ENCODE measurements at regions not wholly inside any gene's neighbourhood (a gene's known extent, or its start where the extent isn't known, plus 50 kb on each side); places are given as distances from the start of the nearest gene placed in this dataset.

DNA sequence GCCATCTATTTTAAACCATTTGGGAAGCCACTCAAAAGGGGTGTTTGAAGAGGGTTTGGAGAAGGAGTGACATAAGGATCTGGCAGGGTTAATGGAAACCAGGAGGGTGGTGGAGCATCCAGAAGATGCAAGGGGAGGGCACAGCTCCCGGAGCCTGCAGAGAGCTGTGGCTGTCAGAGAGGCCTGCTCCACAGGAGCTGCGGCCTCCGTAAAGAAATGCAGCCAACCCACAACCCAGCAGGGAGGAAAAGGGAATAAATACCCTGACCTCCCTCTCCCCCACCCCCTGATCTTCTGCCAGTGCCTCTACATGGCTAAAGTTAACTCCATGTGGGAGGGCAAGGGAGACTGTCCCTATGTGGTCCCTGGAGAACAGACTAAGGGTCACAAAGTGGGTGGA lies 567.1 kb upstream of the POU3F3 start:
- H3K9me3 ChIP-seq (ENCODE audit: control insufficient read depth in 2 of 3, low read length in 3 of 3) = no peaks in the 10 kb centered on the region
- H3K27ac ChIP-seq (ENCODE audit: low read depth, low read length) = no peak overlapping the region
- Mint-ChIP-seq H3K36me3 (no peaks in the 10 kb centered on the region), H3K27ac (no peak overlapping the region), H3K9me3 (peaks cover 0 to 5% (median 0%) of the 10 kb centered on the region in 11 donors), H3K27me3 (peaks cover 0 to 15% (median 5%) of the 10 kb centered on the region in 5 donors), H3K4me1 (peaks cover 0 to 1% (median 0%) of the 10 kb centered on the region in 7 donors), H3K4me3 (no peak overlapping the region)
- H3K4me3 ChIP-seq (ENCODE audit: low read length) = no peak overlapping the region
- intact Hi-C loops (cut with micrococcal nuclease) = no loop called here
- H3K27me3 ChIP-seq (ENCODE audit: control insufficient read depth in 2 of 2, insufficient read depth in 2 of 2, low read length in 2 of 2) = no peaks in the 10 kb centered on the region
- no peaks in the 10 kb centered on the region for H3K36me3 ChIP-seq (ENCODE audit: control insufficient read depth in 2 of 3, insufficient read depth in 3 of 3, low read length in 3 of 3)
- ChIA-PET CTCF (no interaction called here), POLR2A (no interaction called here)
- ATAC-seq (no peak), DNase-seq (no peak)
- no peaks in the 10 kb centered on the region for H3K4me1 ChIP-seq (ENCODE audit: control insufficient read depth in 2 of 2, insufficient read depth in 2 of 2, low read length in 2 of 2)

DNA sequence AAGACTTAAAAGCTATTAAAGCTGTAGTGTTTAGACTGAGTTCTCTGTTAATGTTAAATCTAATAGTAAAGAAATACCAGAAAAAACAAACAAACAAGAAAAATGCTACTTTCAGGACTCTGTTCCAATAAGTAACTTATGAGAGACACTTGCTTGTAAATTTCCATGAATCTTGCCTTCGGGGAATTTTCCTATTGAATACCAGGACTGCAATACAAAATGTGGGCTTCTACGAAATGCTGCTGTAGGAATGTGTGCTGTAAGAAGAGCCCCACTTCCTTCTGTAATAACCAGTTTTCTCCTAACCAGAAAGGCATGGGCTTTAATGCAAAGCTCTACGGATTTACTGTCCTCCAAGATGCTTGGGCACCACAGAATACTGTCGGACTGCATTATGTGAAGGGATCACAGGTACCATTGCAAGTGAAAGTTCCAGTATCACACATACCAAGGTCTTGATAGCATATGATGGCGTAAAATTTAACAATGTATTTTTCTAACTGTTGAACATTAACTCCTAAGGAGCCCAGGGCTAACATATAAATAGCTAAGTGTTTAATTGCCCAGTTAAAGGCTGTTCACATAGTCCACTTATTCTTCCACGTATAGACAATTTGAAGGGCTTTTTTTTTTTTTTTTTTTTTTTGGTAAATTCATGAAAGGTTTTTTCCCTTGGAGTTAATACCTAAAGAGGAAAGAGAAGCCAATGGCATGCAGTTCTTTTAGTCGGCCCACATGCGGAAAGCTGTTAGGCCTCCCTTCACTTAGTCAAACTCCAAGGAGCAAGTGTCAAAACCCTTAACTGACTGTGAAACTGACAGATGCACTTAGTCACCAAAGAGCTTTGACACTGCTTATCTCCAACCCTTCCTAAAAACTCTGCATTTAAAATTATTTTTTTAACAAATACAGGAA lies 564.0 kb upstream of the POU3F3 start:
- POLR2A ChIA-PET = no interaction called here
- H3K4me1 ChIP-seq (ENCODE audit: control insufficient read depth in 2 of 2, insufficient read depth in 2 of 2, low read length in 2 of 2) = no peaks in the 10 kb centered on the region
- no peaks in the 10 kb centered on the region for H3K4me1 Mint-ChIP-seq
- peaks cover 0 to 10% (median 0%) of the 10 kb centered on the region in 5 donors for H3K27me3 Mint-ChIP-seq
- no peaks in the 10 kb centered on the region for H3K36me3 Mint-ChIP-seq
- H3K9me3 Mint-ChIP-seq = peaks cover 0 to 9% (median 0%) of the 10 kb centered on the region in 11 donors
- CTCF ChIA-PET = no interaction called here
- no peaks in the 10 kb centered on the region for H3K9me3 ChIP-seq (ENCODE audit: control insufficient read depth in 2 of 3, low read length in 3 of 3)
- DNase-seq (no peak), ATAC-seq (no peak)
- intact Hi-C loops (cut with micrococcal nuclease) = no loop called here
- no peak overlapping the region for H3K27ac Mint-ChIP-seq
- no peaks in the 10 kb centered on the region for H3K27me3 ChIP-seq (ENCODE audit: control insufficient read depth in 2 of 2, insufficient read depth in 2 of 2, low read length in 2 of 2)
- H3K27ac ChIP-seq (ENCODE audit: low read depth, low read length) = no peak overlapping the region
- no peak overlapping the region for H3K4me3 Mint-ChIP-seq
- no peaks in the 10 kb centered on the region for H3K36me3 ChIP-seq (ENCODE audit: control insufficient read depth in 2 of 3, insufficient read depth in 3 of 3, low read length in 3 of 3)
- no peak overlapping the region for H3K4me3 ChIP-seq (ENCODE audit: low read length)

DNA sequence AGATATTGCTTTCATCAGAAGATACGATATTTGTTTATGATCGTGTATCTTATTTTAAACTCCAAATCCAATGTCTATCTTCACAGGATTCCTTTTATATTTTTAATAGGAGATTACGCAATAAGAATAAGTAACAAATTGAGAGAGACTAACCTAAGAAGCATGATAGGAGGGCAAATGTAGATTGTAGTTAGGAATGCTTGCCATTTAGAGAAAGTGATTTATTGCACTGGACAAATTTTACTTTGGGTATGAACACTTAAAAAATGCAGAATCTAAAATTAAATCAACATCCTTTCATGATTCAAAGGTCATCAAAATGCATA lies 563.4 kb upstream of the POU3F3 start:
- Histone ChIP-seq H3K27ac (ENCODE audit: low read depth, low read length) (no peak overlapping the region), H3K27me3 (ENCODE audit: control insufficient read depth in 2 of 2, insufficient read depth in 2 of 2, low read length in 2 of 2) (no peaks in the 10 kb centered on the region), H3K36me3 (ENCODE audit: control insufficient read depth in 2 of 3, insufficient read depth in 3 of 3, low read length in 3 of 3) (no peaks in the 10 kb centered on the region), H3K4me1 (ENCODE audit: control insufficient read depth in 2 of 2, insufficient read depth in 2 of 2, low read length in 2 of 2) (no peaks in the 10 kb centered on the region), H3K4me3 (ENCODE audit: low read length) (no peak overlapping the region), H3K9me3 (ENCODE audit: control insufficient read depth in 2 of 3, low read length in 3 of 3) (no peaks in the 10 kb centered on the region)
- H3K9me3 Mint-ChIP-seq = peaks cover 0 to 10% (median 0%) of the 10 kb centered on the region in 11 donors
- DNase-seq (no peak), ATAC-seq (no peak)
- H3K27me3 Mint-ChIP-seq = peaks cover 0 to 10% (median 0%) of the 10 kb centered on the region in 5 donors
- H3K4me1 Mint-ChIP-seq = no peaks in the 10 kb centered on the region
- intact Hi-C loops (cut with micrococcal nuclease) = no loop called here
- ChIA-PET POLR2A (no interaction called here), CTCF (no interaction called here)
- no peak overlapping the region for H3K4me3 Mint-ChIP-seq
- H3K36me3 Mint-ChIP-seq = no peaks in the 10 kb centered on the region
- no peak overlapping the region for H3K27ac Mint-ChIP-seq

DNA sequence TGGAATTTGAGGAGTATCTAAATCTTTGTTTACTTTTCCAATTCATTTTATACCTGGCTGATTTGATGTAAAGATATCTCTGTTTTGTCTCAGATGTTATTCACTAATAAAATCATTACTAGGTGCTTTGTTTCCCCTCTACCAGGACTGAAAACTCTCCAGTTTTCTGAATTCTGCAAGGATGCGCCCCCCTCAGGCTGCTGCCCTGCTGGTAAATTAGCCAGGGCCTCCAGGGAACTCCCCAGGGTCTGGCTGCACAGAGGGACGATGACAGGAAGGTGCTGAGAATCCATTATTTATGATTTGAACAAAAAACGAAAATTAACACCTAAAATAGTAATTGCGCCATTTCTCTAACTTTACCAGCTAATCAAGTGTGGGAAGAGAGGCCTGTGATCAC lies 541.2 kb upstream of the POU3F3 start:
- intact Hi-C loops (cut with micrococcal nuclease) = no loop called here

DNA sequence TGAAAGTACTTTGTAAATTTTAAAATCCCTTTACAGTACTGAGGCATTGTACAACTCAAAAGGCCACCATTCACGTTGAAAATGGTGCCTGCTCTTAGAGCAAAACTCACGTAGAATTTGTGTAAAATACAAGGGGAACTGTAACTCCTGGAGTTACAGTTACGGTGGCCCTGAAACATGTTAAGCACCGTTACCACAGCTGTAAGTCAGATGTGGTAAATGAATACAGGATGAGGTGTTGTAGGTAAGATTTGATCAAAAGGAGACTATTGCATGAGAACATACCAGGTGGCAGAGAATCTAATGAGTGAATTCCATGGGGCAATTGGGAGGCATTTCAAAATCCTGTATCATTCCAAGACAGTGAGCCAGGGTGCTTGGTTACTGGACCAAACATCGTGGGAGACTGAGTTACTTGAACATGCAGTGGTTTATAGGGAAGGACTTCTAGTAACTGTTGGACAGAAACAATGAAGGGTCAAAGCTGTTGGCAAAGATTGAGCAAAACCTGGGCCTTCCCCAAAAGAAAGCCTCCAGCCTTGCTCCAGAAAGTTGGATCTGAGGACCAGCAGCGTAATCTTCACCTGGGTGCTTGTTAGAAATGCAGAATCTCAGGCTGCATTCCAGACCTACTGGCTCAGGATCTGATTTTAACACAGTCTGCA lies 535.8 kb upstream of the POU3F3 start:
- no peaks in the 10 kb centered on the region for H3K36me3 Mint-ChIP-seq
- H3K27me3 Mint-ChIP-seq = peaks cover 14 to 32% (median 16%) of the 10 kb centered on the region in 5 donors
- Histone ChIP-seq H3K4me3 (ENCODE audit: low read length) (no peak overlapping the region), H3K27me3 (ENCODE audit: control insufficient read depth in 2 of 2, insufficient read depth in 2 of 2, low read length in 2 of 2) (no peaks in the 10 kb centered on the region), H3K4me1 (ENCODE audit: control insufficient read depth in 2 of 2, insufficient read depth in 2 of 2, low read length in 2 of 2) (no peaks in the 10 kb centered on the region), H3K27ac (ENCODE audit: low read depth, low read length) (no peak overlapping the region), H3K9me3 (ENCODE audit: control insufficient read depth in 2 of 3, low read length in 3 of 3) (no peaks in the 10 kb centered on the region), H3K36me3 (ENCODE audit: control insufficient read depth in 2 of 3, insufficient read depth in 3 of 3, low read length in 3 of 3) (no peaks in the 10 kb centered on the region)
- no peak overlapping the region for H3K4me3 Mint-ChIP-seq
- DNase-seq (no peak), ATAC-seq (no peak)
- intact Hi-C loops (cut with micrococcal nuclease) = no loop called here
- H3K9me3 Mint-ChIP-seq = peaks cover 0 to 6% (median 0%) of the 10 kb centered on the region in 11 donors
- no peak overlapping the region for H3K27ac Mint-ChIP-seq
- no peaks in the 10 kb centered on the region for H3K4me1 Mint-ChIP-seq
- CTCF ChIA-PET = no interaction called here
- POLR2A ChIA-PET = no interaction called here

More for the DNA sequence above, 541.2 kb upstream of the POU3F3 start:
- H3K27ac Mint-ChIP-seq = no peak overlapping the region
- H3K36me3 Mint-ChIP-seq = no peaks in the 10 kb centered on the region
- Histone ChIP-seq H3K9me3 (ENCODE audit: control insufficient read depth in 2 of 3, low read length in 3 of 3) (no peaks in the 10 kb centered on the region), H3K27me3 (ENCODE audit: control insufficient read depth in 2 of 2, insufficient read depth in 2 of 2, low read length in 2 of 2) (no peaks in the 10 kb centered on the region), H3K36me3 (ENCODE audit: control insufficient read depth in 2 of 3, insufficient read depth in 3 of 3, low read length in 3 of 3) (no peaks in the 10 kb centered on the region), H3K27ac (ENCODE audit: low read depth, low read length) (no peak overlapping the region), H3K4me1 (ENCODE audit: control insufficient read depth in 2 of 2, insufficient read depth in 2 of 2, low read length in 2 of 2) (no peaks in the 10 kb centered on the region), H3K4me3 (ENCODE audit: low read length) (no peak overlapping the region)
- peaks cover 0 to 10% (median 5%) of the 10 kb centered on the region in 11 donors for H3K9me3 Mint-ChIP-seq
- DNase-seq (no peak), ATAC-seq (no peak)
- ChIA-PET CTCF (no interaction called here), POLR2A (no interaction called here)
- H3K4me1 Mint-ChIP-seq = no peaks in the 10 kb centered on the region
- no peak overlapping the region for H3K4me3 Mint-ChIP-seq
- H3K27me3 Mint-ChIP-seq = peaks cover 0 to 4% (median 0%) of the 10 kb centered on the region in 5 donors

DNA sequence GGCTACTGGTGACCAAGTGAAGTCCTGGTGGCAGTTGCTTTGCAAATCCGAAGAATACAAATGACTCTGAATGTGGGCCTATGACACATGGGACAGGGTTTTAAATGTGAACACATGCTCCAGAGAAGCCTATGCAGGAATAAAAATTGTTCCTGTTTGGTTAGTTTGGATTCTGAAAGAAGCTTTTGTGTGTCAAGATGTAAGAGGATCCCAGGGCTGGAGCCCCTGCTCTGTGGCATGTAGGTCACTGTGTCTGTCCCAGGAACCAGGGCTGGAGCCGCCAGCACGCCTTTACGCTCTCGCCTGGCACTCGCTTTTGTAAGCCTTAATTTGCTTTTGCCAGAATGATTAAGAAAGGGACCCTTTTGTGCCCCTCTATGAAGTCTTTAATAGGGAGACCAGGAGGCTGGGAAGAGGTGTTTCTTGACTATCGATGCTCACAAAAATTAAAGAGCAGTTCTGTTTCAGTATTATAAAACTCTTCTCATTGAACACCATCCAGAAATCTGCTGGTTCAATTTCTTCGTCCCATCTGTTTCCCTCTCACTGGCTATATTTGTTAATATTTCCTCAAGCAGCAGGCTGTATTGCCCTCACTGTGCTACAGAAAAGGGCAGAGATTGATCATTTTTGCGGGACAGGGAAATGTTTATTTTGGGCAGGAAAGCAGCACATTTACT lies 532.7 kb upstream of the POU3F3 start:
- Histone ChIP-seq H3K36me3 (ENCODE audit: control insufficient read depth in 2 of 3, insufficient read depth in 3 of 3, low read length in 3 of 3) (no peaks in the 10 kb centered on the region), H3K27ac (ENCODE audit: low read depth, low read length) (no peak overlapping the region), H3K4me1 (ENCODE audit: control insufficient read depth in 2 of 2, insufficient read depth in 2 of 2, low read length in 2 of 2) (no peaks in the 10 kb centered on the region), H3K27me3 (ENCODE audit: control insufficient read depth in 2 of 2, insufficient read depth in 2 of 2, low read length in 2 of 2) (no peaks in the 10 kb centered on the region), H3K4me3 (ENCODE audit: low read length) (no peak overlapping the region), H3K9me3 (ENCODE audit: control insufficient read depth in 2 of 3, low read length in 3 of 3) (no peaks in the 10 kb centered on the region)
- peaks cover 0 to 6% (median 0%) of the 10 kb centered on the region in 11 donors for H3K9me3 Mint-ChIP-seq
- H3K27me3 Mint-ChIP-seq = peaks cover 14 to 45% (median 29%) of the 10 kb centered on the region in 5 donors
- POLR2A ChIA-PET = no interaction called here
- no peaks in the 10 kb centered on the region for H3K4me1 Mint-ChIP-seq
- H3K27ac Mint-ChIP-seq = no peak overlapping the region
- H3K36me3 Mint-ChIP-seq = no peaks in the 10 kb centered on the region
- ATAC-seq = no peak
- intact Hi-C loops (cut with micrococcal nuclease) = no loop called here
- DNase-seq = no peak
- no peak overlapping the region for H3K4me3 Mint-ChIP-seq
- CTCF ChIA-PET = no interaction called here

Data from naive thymus-derived CD4-positive, alpha-beta T cell (primary cell).